ENCODE measurements at regions not wholly inside any gene's neighbourhood (a gene's known extent, or its start where the extent isn't known, plus 50 kb on each side); places are given as distances from the start of the nearest gene placed in this dataset.
A peak's percentile ranks its signal among the peaks of the same experiment; 100 is the strongest.

DNA sequence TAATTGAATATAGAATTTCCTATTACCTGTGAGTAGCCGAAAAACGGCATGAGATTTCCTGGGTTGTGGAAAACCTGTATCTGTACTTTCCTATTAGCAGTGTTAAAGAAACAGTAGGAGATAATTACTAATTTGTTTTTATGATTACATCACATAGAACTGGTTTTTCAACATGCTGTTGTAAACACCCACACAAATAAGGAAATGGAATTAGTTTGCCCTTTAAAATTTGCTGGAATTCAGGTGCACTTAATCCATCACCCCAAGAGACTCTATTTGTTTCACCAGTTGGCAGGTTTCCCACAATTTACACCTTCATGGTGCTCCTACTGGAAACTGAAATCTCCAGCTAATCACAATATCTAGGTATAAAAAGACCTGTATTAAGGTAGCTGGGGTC, 274.1 kb upstream of the SLC8A1 start:
- Histone ChIP-seq H3K27me3 (no peaks in the 10 kb centered on the region), H3K9me3 (no peaks in the 10 kb centered on the region), H3K27ac (no peak overlapping the region), H3K4me3 (no peak overlapping the region), H3K4me1 (no peaks in the 10 kb centered on the region), H3K36me3 (no peaks in the 10 kb centered on the region)
- TF ChIP-seq CTCF (IDR thresholded peaks at IDR 0.05), result no peak
- ATAC-seq (peak in 2 of 4 donors; percentile 17 to 63), FAIRE-seq (no peak), DNase-seq (no peak)
- intact Hi-C loops (cut with DNase I), result no loop called here
- WGBS, 2 donors, result 24 to 35% methylated on average over 2 of the region's 2 CpGs

GRCh38 chr2:40734797-40735196, 282.9 kb upstream of the SLC8A1 start:
- no peaks in the 10 kb centered on the region for H3K36me3 ChIP-seq
- FAIRE-seq (no peak), ATAC-seq (no peak), DNase-seq (no peak)
- H3K27me3 ChIP-seq, result no peaks in the 10 kb centered on the region
- 46 to 51% methylated on average over 2 of the region's 2 CpGs for WGBS, 2 donors
- no peaks in the 10 kb centered on the region for H3K9me3 ChIP-seq
- intact Hi-C loops (cut with DNase I), result no loop called here
- no peak overlapping the region for H3K27ac ChIP-seq
- no peaks in the 10 kb centered on the region for H3K4me1 ChIP-seq
- TF ChIP-seq CTCF (IDR thresholded peaks at IDR 0.05), result no peak
- H3K4me3 ChIP-seq, result no peak overlapping the region

DNA sequence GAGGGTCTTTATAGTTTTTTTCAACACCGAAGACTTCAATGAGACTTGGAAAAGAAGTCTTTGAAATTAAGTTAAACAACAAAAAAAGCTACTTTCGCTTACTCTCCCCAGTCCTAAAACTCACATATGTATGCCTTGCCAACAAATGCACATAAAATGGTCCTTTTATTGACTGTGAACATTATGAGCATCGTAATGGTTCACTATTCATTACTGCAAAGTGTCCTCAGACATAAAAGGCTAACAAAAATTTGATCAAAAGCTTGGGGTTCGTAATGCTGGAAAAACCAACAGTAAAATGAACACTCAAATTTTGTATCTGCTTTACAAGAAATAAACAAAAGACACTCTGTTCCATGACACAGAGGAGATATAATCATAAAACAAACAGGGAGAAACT, 285.3 kb upstream of the SLC8A1 start:
- Histone ChIP-seq H3K36me3 (no peaks in the 10 kb centered on the region), H3K27ac (no peak overlapping the region), H3K9me3 (no peaks in the 10 kb centered on the region), H3K4me1 (no peaks in the 10 kb centered on the region), H3K4me3 (no peak overlapping the region), H3K27me3 (no peaks in the 10 kb centered on the region)
- WGBS, 2 donors, result 59 to 75% methylated on average over 4 of the region's 4 CpGs
- FAIRE-seq, result no peak
- intact Hi-C loops (cut with DNase I), result no loop called here
- no peak for ATAC-seq
- no peak for TF ChIP-seq CTCF (IDR thresholded peaks at IDR 0.05)
- DNase-seq, result no peak

- Histone ChIP-seq H3K27ac (no peak overlapping the region), H3K4me1 (no peaks in the 10 kb centered on the region), H3K4me3 (no peak overlapping the region), H3K9me3 (no peaks in the 10 kb centered on the region), H3K27me3 (no peaks in the 10 kb centered on the region), H3K36me3 (no peaks in the 10 kb centered on the region)
- intact Hi-C loops (cut with DNase I), result no loop called here
- FAIRE-seq, result no peak
- TF ChIP-seq CTCF (IDR thresholded peaks at IDR 0.05), result no peak
- 23 to 26% methylated on average over 1 of the region's 1 CpG for WGBS, 2 donors
- DNase-seq, result no peak
- ATAC-seq, result no peak
Observed at GRCh38 chr2:40740419-40740818, 288.5 kb upstream of the SLC8A1 start.

DNA sequence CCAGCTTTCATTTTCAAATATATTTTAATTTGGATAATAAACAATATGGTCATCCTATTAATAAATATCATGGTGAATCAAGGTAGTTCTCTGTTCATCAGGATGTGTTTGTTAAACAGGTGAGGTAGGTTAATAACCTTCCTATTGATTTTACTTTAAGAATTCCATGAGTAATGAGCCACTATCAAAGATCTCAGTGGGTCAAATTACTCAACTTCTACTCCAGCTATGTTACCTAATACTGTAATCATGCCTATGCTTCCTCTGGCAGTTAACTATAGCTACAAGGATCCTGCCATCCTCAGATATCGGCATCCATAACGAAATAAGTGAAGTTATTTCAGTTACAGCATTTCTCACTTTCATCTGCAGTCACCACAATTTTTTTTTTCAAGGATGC, 289.6 kb upstream of the SLC8A1 start:
- intact Hi-C loops (cut with DNase I), result no loop called here

More for the DNA sequence above, 289.6 kb upstream of the SLC8A1 start:
- H3K4me3 ChIP-seq, result no peak overlapping the region
- no peak overlapping the region for H3K27ac ChIP-seq
- WGBS, 2 donors, result 18 to 32% methylated on average over 2 of the region's 2 CpGs
- FAIRE-seq (no peak), ATAC-seq (peak in 3 of 4 donors; percentile 43 to 76 (median 70)), DNase-seq (no peak)
- H3K4me1 ChIP-seq, result no peaks in the 10 kb centered on the region
- H3K9me3 ChIP-seq, result no peaks in the 10 kb centered on the region
- TF ChIP-seq CTCF (IDR thresholded peaks at IDR 0.05), result no peak
- H3K27me3 ChIP-seq, result no peaks in the 10 kb centered on the region
- no peaks in the 10 kb centered on the region for H3K36me3 ChIP-seq

Measured in pancreas (tissue), 10 donors.